ENCODE measurements at regions not wholly inside any gene's neighbourhood (a gene's known extent, or its start where the extent isn't known, plus 50 kb on each side); places are given as distances from the start of the nearest gene placed in this dataset.

GRCh38 chr18:51400721-51401120 is 203.2 kb upstream of the MEX3C start:
- DNase-seq: no peak

GRCh38 chr18:51401912-51402311 is 204.4 kb upstream of the MEX3C start:
- DNase-seq: no peak

GRCh38 chr18:51404620-51405019 is 207.1 kb upstream of the MEX3C start:
- DNase-seq: no peak

- DNase-seq: no peak
Observed at GRCh38 chr18:51405683-51406477, 208.4 kb upstream of the MEX3C start.

GRCh38 chr18:51417643-51418483 is 220.4 kb upstream of the MEX3C start:
- DNase-seq: no peak

- DNase-seq: no peak
Observed at GRCh38 chr18:51425475-51425874, 228.0 kb upstream of the MEX3C start.

GRCh38 chr18:51425889-51426288 is 228.4 kb upstream of the MEX3C start:
- no peak for DNase-seq

GRCh38 chr18:51426996-51427395 is 229.5 kb upstream of the MEX3C start:
- DNase-seq: no peak

GRCh38 chr18:51429644-51430043 is 232.2 kb upstream of the MEX3C start:
- DNase-seq: no peak

GRCh38 chr18:51430538-51430937 is 233.1 kb upstream of the MEX3C start:
- no peak for DNase-seq

- DNase-seq: no peak
Observed at GRCh38 chr18:51433296-51433695, 235.8 kb upstream of the MEX3C start.

GRCh38 chr18:51433881-51434280 is 236.4 kb upstream of the MEX3C start:
- no peak for DNase-seq

GRCh38 chr18:51437280-51438271 is 240.1 kb upstream of the MEX3C start:
- DNase-seq: no peak

GRCh38 chr18:51438797-51439350 is 241.4 kb upstream of the MEX3C start:
- no peak for DNase-seq

GRCh38 chr18:51442012-51442411 is 244.5 kb upstream of the MEX3C start:
- no peak for DNase-seq

GRCh38 chr18:51446571-51447210 is 249.2 kb upstream of the MEX3C start:
- DNase-seq: no peak

- no peak for DNase-seq
Observed at GRCh38 chr18:51447351-51448342, 250.2 kb upstream of the MEX3C start.

GRCh38 chr18:51448949-51449348 is 251.5 kb upstream of the MEX3C start:
- DNase-seq: no peak

- no peak for DNase-seq
Observed at GRCh38 chr18:51453594-51453993, 256.1 kb upstream of the MEX3C start.

- no peak for DNase-seq
Observed at GRCh38 chr18:51458861-51459260, 261.4 kb upstream of the MEX3C start.

- DNase-seq: no peak
Observed at GRCh38 chr18:51461956-51462355, 264.5 kb upstream of the MEX3C start.
